Gastroesophageal sphincter (tissue), 3 donors: ENCODE measurements at regions not wholly inside any gene's neighbourhood (a gene's known extent, or its start where the extent isn't known, plus 50 kb on each side); places are given as distances from the start of the nearest gene placed in this dataset.

Source experiments
- CTCF ChIP-seq, 4 experiments: fragments of 200-600 bp in 2 of 4; fragments of 450-650 bp in 2 of 4; sonication (generic) in 1 of 4; IDR thresholded peaks; one replicate each; pipeline ENCODE4 v1.5.1; 2017 to 2019; ENCODE audit warnings: antibody characterized with exemption in 4 of 4, mild to moderate bottlenecking in 2 of 4, moderate library complexity in 2 of 4
- POLR2A ChIP-seq, 2 donors: fragments of 450-650 bp; IDR thresholded peaks; one replicate each; pipeline ENCODE4 v1.6.1; 2017; ENCODE audit warnings: antibody characterized with exemption in 2 of 2, mild to moderate bottlenecking in 2 of 2, moderate library complexity in 1 of 2
- POLR2AphosphoS5 ChIP-seq: sonication (generic); formaldehyde crosslinking; IDR thresholded peaks from one replicate; pipeline ENCODE4 v1.6.1; 2017; ENCODE audit warnings: antibody characterized with exemption

- TF ChIP-seq POLR2A (IDR thresholded peaks at IDR 0.05) (no peak), CTCF (IDR thresholded peaks at IDR 0.05) (no peak), POLR2AphosphoS5 (no peak)
Measured at GRCh38 chr4:116073051-116073450, 959.6 kb upstream of the NDST4 start.
